CD1c-positive myeloid dendritic cell (primary cell): ENCODE measurements at regions not wholly inside any gene's neighbourhood (a gene's known extent, or its start where the extent isn't known, plus 50 kb on each side); places are given as distances from the start of the nearest gene placed in this dataset.
"Not testable (repeated sequence)": the region's sequence is repeated elsewhere in the genome, so short reads cannot be mapped to it uniquely, and the experiment has no call there.

Experiments
- DNase-seq: peaks from one replicate; pipeline ENCODE4 v3.0.0-alpha.2; 2016; ENCODE audit errors: extremely low spot score

DNA sequence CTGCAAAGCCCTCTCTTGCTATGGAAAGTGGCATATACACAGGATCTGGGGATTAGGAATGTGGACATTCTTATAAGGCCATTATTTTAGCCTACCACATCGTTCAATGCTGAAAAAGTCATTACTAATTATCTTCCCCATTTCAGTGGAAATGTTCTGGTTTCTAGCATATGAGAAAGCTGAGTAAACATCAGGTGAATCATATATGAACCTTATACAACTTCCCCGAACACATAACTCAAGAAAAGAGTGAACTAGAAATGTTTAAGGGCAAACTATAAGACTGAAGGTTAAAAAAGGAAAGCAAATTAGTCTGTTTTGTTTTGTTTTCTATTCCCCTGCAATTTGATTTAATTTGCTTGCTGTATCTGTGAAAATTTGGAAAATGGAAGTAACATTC is 62.5 kb upstream of the SEC22B start:
- DNase-seq, result not testable (repeated sequence)

DNA sequence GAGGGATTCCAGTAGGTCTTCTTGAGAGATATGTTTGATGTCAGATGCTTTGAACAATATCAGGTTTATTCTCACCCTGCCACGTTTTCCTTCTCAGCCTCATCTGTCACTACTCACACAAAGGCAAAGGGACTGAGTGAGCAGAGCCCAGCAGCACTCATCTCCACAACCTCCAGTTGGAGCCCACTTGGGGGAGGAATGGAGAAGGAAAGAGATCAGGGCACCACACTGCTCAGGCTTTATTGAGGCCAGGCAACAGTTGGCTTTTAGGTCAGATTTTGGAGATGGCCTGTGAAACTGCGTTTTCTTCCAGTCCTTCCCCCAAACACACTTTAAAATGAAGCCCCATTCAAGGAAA is 57.3 kb upstream of the SEC22B start:
- not testable (repeated sequence) for DNase-seq

DNA sequence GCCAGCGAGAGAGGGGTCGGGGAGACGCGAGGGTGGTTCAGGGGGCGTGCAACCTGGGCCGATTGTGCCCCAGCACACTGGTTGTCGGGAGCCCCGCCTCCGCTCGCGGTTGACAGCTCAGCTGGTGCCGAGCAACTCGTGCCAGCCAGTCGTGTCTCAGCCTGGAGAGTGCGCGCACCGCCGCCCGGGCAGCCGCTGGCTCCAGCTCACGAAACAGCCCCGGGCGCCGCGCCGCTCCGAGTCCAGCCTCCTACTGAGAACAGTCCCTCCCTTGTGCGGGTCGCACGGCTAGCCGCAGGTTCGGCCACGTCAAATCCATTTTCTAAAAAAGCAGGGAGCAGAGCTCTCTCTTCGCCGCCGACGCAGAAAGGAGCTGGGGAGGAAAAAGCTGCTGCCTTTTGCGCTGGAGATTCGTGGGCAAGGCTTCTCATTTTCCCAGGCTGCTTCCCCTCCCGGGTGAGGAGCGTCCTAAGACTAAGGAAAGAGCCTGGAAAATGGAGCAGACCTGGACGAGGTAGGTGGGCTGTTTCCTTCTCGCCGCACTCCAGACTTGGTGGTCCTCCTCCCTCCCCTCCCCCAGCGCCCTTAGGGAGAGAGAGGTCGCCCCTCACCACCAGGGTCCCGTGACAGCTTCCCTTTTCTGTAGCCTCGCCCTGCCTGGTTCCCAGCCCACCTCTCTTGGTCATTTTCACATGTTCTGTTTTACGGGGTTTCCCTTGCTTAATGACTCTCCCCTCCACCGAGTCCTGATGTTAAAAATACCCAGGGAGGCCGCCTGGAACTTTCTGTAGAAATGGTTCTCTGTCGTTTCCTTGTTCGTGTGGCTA is 56.7 kb upstream of the SEC22B start:
- not testable (repeated sequence) for DNase-seq

DNA sequence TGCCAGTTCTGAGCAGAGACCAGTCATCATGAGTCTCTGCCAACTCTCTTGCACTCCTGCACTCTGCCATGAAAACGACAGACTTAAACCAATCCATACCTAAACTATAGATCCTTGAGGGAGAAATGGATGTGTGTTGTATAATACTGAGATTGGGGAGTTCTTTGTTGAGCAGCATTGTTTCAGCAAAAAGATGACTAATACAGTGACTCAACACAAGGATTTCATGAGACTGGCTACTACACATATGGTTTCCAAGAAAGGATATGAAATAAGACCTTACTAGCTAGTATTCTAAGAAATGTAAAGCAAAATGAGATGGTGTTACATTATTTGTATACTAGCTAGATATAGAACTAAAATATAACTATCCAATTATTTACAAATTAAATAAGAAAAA is 53.5 kb upstream of the SEC22B start:
- DNase-seq, result not testable (repeated sequence)
